Iris pigment epithelial cell (primary cell): ENCODE measurements at regions not wholly inside any gene's neighbourhood (a gene's known extent, or its start where the extent isn't known, plus 50 kb on each side); places are given as distances from the start of the nearest gene placed in this dataset.

ENCODE experiments used
- DNase-seq: peaks from one replicate; pipeline ENCODE4 v3.0.0-alpha.2; 2011; ENCODE audit warnings: low read depth

- no peak for DNase-seq
Observed at GRCh38 chr2:177314722-177315264, 50.3 kb upstream of the NFE2L2 start.

GRCh38 chr2:177315364-177315763 lies 50.8 kb upstream of the NFE2L2 start:
- no peak for DNase-seq

GRCh38 chr2:177316756-177317155 lies 52.2 kb upstream of the NFE2L2 start:
- DNase-seq: no peak

DNA sequence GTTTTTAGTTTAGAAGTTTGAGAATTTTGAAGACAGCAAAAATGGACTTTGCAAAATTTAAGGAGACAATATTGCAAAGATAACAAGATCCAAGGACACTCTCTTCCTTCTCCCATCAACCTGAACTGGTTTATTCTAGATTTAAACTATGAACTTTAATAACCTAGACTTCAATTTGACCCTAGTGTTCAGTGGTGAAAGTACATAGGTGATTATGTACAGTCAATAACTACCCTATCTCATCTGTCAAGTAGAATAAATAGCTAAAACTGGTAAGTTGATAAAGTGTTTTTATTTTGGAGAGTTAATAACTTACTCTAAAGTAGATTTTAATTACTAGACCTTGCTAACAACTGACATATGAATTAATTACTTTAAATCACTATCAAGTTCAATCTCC lies 52.9 kb upstream of the NFE2L2 start:
- DNase-seq: no peak

GRCh38 chr2:177317857-177318256 lies 53.3 kb upstream of the NFE2L2 start:
- DNase-seq: no peak

GRCh38 chr2:177318613-177319012 lies 54.1 kb upstream of the NFE2L2 start:
- DNase-seq: no peak

GRCh38 chr2:177320596-177320995 lies 56.1 kb upstream of the NFE2L2 start:
- no peak for DNase-seq

- DNase-seq: no peak
Observed at GRCh38 chr2:177322801-177323261, 58.3 kb upstream of the NFE2L2 start.

- DNase-seq: no peak
Observed at GRCh38 chr2:177324797-177325196, 60.3 kb upstream of the NFE2L2 start.

GRCh38 chr2:177325554-177325953 lies 61.0 kb upstream of the NFE2L2 start:
- DNase-seq: peak; percentile 53

GRCh38 chr2:177326005-177326404 lies 61.5 kb upstream of the NFE2L2 start:
- DNase-seq: no peak

- DNase-seq: no peak
Observed at GRCh38 chr2:177326591-177326990, 62.1 kb upstream of the NFE2L2 start.

- DNase-seq: no peak
Observed at GRCh38 chr2:177327009-177327408, 62.5 kb upstream of the NFE2L2 start.

- peak; percentile 46 for DNase-seq
Observed at GRCh38 chr2:177328056-177328455, 63.5 kb upstream of the NFE2L2 start.

DNA sequence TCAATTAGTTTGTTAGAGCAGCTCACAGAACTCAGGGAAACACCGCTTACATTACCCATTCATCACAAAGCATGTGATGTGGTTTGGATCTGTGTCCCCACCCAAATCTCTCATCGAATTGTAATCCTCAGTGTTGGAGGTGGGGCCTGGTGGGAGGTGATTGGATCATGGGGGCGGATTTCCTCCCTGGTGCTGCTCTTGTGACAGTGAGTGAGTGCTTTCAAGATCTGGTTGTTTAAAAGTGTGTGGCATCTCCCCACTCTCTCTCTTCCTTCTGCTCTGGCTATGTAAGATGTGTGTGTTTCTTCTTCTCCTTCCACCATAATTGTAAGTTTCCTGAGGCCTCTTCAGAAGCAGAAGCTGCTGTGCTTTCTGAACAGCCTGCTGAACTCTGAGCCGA lies 63.5 kb upstream of the AGPS start:
- no peak for DNase-seq

DNA sequence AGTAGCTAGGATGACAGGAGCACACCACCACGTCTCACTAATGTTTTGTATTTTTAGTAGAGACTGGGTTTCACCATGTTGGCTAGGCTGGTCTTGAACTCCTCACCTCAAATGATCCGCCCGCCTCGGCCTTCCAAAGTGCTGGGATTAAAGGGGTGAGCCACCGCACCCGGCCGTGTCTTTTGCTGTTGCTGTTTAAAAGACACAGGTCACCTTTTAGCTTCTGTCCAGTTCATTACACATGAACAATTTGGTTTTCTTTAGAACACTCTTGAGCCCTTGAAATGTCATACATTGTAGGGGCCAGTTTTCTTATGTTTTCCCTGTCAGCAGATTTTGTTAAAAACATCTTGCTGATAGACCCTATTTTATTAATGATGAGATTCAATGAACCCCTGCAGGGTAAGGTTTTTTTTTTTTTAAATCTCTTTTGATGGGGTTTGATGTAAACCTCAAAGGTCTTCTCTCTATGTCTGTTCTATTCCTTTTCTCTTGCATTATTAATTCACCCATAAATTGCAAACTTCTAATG lies 61.0 kb upstream of the AGPS start:
- no peak for DNase-seq

- peak; percentile 78 for DNase-seq
Observed at GRCh38 chr2:177332026-177332991, 60.3 kb upstream of the AGPS start.

- DNase-seq: no peak
Observed at GRCh38 chr2:177332992-177333388, 59.6 kb upstream of the AGPS start.

DNA sequence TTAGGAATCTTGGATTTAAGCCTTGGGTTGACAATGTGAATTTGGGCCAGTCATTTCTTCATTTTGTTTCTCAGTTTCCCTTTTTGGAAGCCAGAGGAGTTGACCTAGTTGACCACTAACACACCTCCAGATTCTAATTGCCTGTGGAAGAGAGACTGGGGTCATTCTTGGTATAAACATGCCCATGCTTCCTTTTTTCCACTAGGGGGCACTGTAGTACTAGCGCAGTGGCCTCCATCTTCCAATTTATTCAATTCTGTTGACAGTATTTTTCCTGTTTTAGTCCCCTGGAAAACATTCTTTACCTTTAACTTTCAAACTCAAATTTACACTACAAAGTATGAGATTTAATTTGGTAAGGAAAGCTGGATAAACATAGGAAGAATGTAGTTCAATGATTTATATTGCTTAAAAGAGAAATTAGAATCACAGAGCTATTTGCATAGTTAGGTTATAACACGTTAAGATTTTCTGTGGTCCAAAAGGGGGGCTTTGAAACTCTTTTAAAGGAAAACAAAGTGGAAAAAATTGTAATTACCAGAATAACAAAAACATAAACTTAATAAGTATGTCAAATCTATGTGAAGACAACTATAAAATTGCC lies 57.5 kb upstream of the AGPS start:
- DNase-seq: no peak

- no peak for DNase-seq
Observed at GRCh38 chr2:177335917-177336450, 56.6 kb upstream of the AGPS start.

DNA sequence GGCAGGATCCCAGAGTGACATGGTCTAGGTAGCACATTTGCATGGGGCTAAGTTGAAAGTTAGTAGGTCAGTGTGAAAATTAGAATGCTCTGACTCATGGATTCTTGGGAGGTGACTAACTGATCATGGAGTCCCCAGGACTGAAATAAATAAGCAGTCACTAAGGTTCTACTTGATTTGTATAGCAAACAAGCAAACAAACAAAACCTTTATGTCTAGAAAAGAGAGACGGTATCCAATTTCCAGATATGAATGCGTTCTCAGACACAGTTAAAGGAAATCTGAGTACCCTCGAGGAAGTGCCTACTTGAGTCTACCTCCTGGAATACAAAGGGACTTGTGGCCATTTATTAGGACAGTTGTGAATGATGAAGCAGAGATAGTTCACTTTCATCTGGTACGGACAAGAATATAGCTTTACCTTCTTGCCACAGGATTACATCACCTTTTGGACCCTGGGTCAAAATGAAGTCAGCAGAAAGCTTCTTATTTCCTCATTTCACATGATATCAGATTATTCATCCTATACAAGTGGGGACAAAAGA lies 54.3 kb upstream of the AGPS start:
- DNase-seq: peak; percentile 86

GRCh38 chr2:177340158-177340557 lies 52.4 kb upstream of the AGPS start:
- no peak for DNase-seq
